HEK293 (cell line): ENCODE measurements at regions not wholly inside any gene's neighbourhood (a gene's known extent, or its start where the extent isn't known, plus 50 kb on each side); places are given as distances from the start of the nearest gene placed in this dataset.

Experiments used
- CTCF ChIA-PET: fragments of 350-600 bp; formaldehyde crosslinking; extraction: SDS; loops from one replicate; lab custom pipeline; 2021; ENCODE audit warnings: antibody characterized with exemption; lab: Yijun Ruan, JAX
- POLR2A ChIA-PET: fragments of 300-600 bp; formaldehyde crosslinking; extraction: SDS; loops from one replicate; lab custom pipeline; 2020; ENCODE audit warnings: antibody characterized with exemption, inconsistent platforms; lab: Yijun Ruan, JAX
- H3K27ac ChIP-seq: fragments of 200-500 bp; sonication (Bioruptor generic); 2 replicates; pipeline ENCODE4 v1.5.1; 2014; ENCODE audit warnings: low read depth, low read length, control low read depth, inconsistent platforms; ENCODE audit errors: extremely low read depth
- H3K36me3 ChIP-seq, 2 experiments: fragments of 200-500 bp in 1 of 2; sonication (Bioruptor generic) in 1 of 2; 1 replicate in 1 of 2; 2 replicates in 1 of 2; pipeline ENCODE4 v1.5.1; 2014 to 2017; ENCODE audit warnings: inconsistent platforms in 2 of 2, low read length in 2 of 2; ENCODE audit not compliant: control insufficient read depth in 2 of 2, insufficient read depth in 1 of 2
- H3K4me1 ChIP-seq: fragments of 200-500 bp; sonication (Bioruptor generic); 2 replicates; pipeline ENCODE4 v1.5.1; 2014; ENCODE audit warnings: mild to moderate bottlenecking, low read length, inconsistent platforms; ENCODE audit not compliant: control insufficient read depth, insufficient read depth
- H3K4me3 ChIP-seq: 2 replicates; pipeline ENCODE4 v1.5.1; 2011; ENCODE audit warnings: low read depth, mild to moderate bottlenecking, control low read depth, low read length, moderate library complexity
- H3K9me3 ChIP-seq: fragments of 200-500 bp; sonication (Bioruptor generic); 2 replicates; pipeline ENCODE4 v1.5.1; 2014; ENCODE audit warnings: low read depth, low read length, inconsistent platforms; ENCODE audit not compliant: control insufficient read depth, insufficient read depth
- BCL6B ChIP-seq: fragments of 450-650 bp; formaldehyde crosslinking; IDR thresholded peaks from 2 replicates; pipeline ENCODE4 v1.5.1; 2017; ENCODE audit warnings: missing biosample characterization, missing genetic modification characterization
- HIC1 ChIP-seq: fragments of 450-650 bp; formaldehyde crosslinking; IDR thresholded peaks from 2 replicates; pipeline ENCODE4 v1.5.1; 2016; ENCODE audit warnings: missing biosample characterization, missing genetic modification characterization
- HOXD13 ChIP-seq: sonication (generic); formaldehyde crosslinking; IDR thresholded peaks from 2 replicates; pipeline ENCODE4 v1.8.0; 2022; ENCODE audit warnings: missing genetic modification reagents, borderline replicate concordance
- KLF16 ChIP-seq: fragments of 450-650 bp; formaldehyde crosslinking; IDR thresholded peaks from 2 replicates; pipeline ENCODE4 v1.5.1; 2017; ENCODE audit warnings: missing biosample characterization, missing genetic modification characterization
- KLF7 ChIP-seq: fragments of 450-650 bp; formaldehyde crosslinking; IDR thresholded peaks from 2 replicates; pipeline ENCODE4 v1.5.1; 2016; ENCODE audit warnings: missing biosample characterization, missing genetic modification characterization, borderline replicate concordance
- MYNN ChIP-seq: fragments of 450-650 bp; formaldehyde crosslinking; IDR thresholded peaks from 2 replicates; pipeline ENCODE4 v1.5.1; 2016; ENCODE audit warnings: missing biosample characterization, missing genetic modification characterization, borderline replicate concordance
- PBX3 ChIP-seq: sonication (generic); formaldehyde crosslinking; IDR thresholded peaks from 2 replicates; pipeline ENCODE4 v1.8.1; 2022; ENCODE audit warnings: mild to moderate bottlenecking, moderate library complexity, missing genetic modification reagents
- SCRT1 ChIP-seq: fragments of 450-650 bp; formaldehyde crosslinking; IDR thresholded peaks from 2 replicates; pipeline ENCODE4 v1.5.1; 2016; ENCODE audit warnings: missing biosample characterization, missing genetic modification characterization, borderline replicate concordance
- TCF7L2 ChIP-seq: IDR thresholded peaks from 2 replicates; pipeline ENCODE4 v1.6.1; 2011; ENCODE audit warnings: low read depth, mild to moderate bottlenecking, inconsistent platforms, low read length, moderate library complexity, borderline replicate concordance
- ZBTB7A ChIP-seq: fragments of 450-650 bp; formaldehyde crosslinking; IDR thresholded peaks from 2 replicates; pipeline ENCODE4 v1.5.1; 2016; ENCODE audit warnings: low read depth, missing biosample characterization, missing genetic modification characterization
- ZNF16 ChIP-seq: fragments of 450-650 bp; formaldehyde crosslinking; IDR thresholded peaks from 2 replicates; pipeline ENCODE4 v1.5.1; 2016; ENCODE audit warnings: low read depth, missing biosample characterization, missing genetic modification characterization
- ZNF350 ChIP-seq: fragments of 450-650 bp; formaldehyde crosslinking; IDR thresholded peaks from 2 replicates; pipeline ENCODE4 v1.5.0; 2017; ENCODE audit warnings: missing biosample characterization, mild to moderate bottlenecking, missing genetic modification characterization
- ZNF366 ChIP-seq: fragments of 450-650 bp; formaldehyde crosslinking; conservative IDR thresholded peaks from 2 replicates; pipeline ENCODE4 v1.5.1; 2016; ENCODE audit warnings: missing biosample characterization, missing genetic modification characterization
- ZNF544 ChIP-seq: fragments of 450-650 bp; formaldehyde crosslinking; IDR thresholded peaks from 2 replicates; pipeline ENCODE4 v1.5.0; 2017; ENCODE audit warnings: missing biosample characterization, missing genetic modification characterization
- ZNF558 ChIP-seq: fragments of 450-650 bp; formaldehyde crosslinking; IDR thresholded peaks from 2 replicates; pipeline ENCODE4 v1.5.1; 2016; ENCODE audit warnings: missing biosample characterization, missing genetic modification characterization
- ZNF624 ChIP-seq: fragments of 450-650 bp; formaldehyde crosslinking; IDR thresholded peaks from 2 replicates; pipeline ENCODE4 v1.5.1; 2017; ENCODE audit warnings: missing biosample characterization, missing genetic modification characterization
- ZNF701 ChIP-seq: fragments of 450-650 bp; formaldehyde crosslinking; IDR thresholded peaks from 2 replicates; pipeline ENCODE4 v1.5.1; 2016; ENCODE audit warnings: missing biosample characterization, missing genetic modification characterization
- ZNF777 ChIP-seq: fragments of 450-650 bp; formaldehyde crosslinking; IDR thresholded peaks from 2 replicates; pipeline ENCODE4 v1.5.1; 2017; ENCODE audit warnings: missing biosample characterization, missing genetic modification characterization, borderline replicate concordance
- ZNF830 ChIP-seq: fragments of 450-650 bp; IDR thresholded peaks from 2 replicates; pipeline ENCODE4 v1.5.0; 2018; ENCODE audit warnings: missing biosample characterization, missing genetic modification characterization, low read depth, mild to moderate bottlenecking, moderate library complexity
- TF ChIP-seq, protein P1 (sequence below): fragments of 450-650 bp; formaldehyde crosslinking; IDR thresholded peaks from 2 replicates; pipeline ENCODE4 v1.5.1; 2016; ENCODE audit warnings: missing biosample characterization, missing genetic modification characterization, borderline replicate concordance
- TF ChIP-seq, protein P2 (sequence below): fragments of 450-650 bp; formaldehyde crosslinking; IDR thresholded peaks from 2 replicates; pipeline ENCODE4 v1.5.1; 2016; ENCODE audit warnings: missing biosample characterization, missing genetic modification characterization

DNA sequence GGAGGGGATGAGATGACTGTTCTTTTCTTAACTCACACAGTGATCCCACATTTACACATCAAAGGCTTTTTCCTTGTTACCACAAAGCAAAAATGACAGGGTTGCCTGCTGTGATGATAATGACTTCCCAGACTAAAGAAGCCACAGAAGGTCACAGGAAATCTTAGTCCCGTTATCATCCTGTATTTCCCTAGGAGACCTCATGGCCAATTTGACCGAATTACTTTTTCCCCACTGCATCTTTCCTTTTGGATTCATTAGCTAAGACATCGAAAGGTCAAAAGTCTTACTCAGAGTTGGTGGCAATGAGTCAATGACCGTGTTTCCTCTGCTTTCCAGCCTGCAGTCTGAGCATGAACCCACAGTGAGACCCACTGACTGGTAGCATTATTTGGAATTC is 130.1 kb upstream of the INHBA start:
- POLR2A ChIA-PET, result no interaction called here
- TF ChIP-seq TCF7L2, result peak; percentile 48; the same call in 1 of the 2 replicates
- TF ChIP-seq ZNF701 (tag by site-specific recombination), result no peak
- CTCF ChIA-PET, result interaction anchor here (0.6 kb wide), 2 partner anchors 9 to 1876 kb away, joined by 3 read pairs; no protein-coding TSS in a partner anchor
- Histone ChIP-seq H3K36me3 (no peaks in the 10 kb centered on the region), H3K4me1 (no peaks in the 10 kb centered on the region), H3K4me3 (no peak overlapping the region), H3K27ac (no peak overlapping the region), H3K9me3 (no peaks in the 10 kb centered on the region)

- TF ChIP-seq, protein P1, sequence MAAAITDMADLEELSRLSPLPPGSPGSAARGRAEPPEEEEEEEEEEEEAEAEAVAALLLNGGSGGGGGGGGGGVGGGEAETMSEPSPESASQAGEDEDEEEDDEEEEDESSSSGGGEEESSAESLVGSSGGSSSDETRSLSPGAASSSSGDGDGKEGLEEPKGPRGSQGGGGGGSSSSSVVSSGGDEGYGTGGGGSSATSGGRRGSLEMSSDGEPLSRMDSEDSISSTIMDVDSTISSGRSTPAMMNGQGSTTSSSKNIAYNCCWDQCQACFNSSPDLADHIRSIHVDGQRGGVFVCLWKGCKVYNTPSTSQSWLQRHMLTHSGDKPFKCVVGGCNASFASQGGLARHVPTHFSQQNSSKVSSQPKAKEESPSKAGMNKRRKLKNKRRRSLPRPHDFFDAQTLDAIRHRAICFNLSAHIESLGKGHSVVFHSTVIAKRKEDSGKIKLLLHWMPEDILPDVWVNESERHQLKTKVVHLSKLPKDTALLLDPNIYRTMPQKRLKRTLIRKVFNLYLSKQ (tag by site-specific recombination), result no peak
- no peak for TF ChIP-seq ZBTB7A (tag by site-specific recombination)
- no peak for TF ChIP-seq ZNF16 (tag by site-specific recombination)
- no peak for TF ChIP-seq ZNF701 (tag by site-specific recombination)
- no peak for TF ChIP-seq BCL6B (tag by site-specific recombination)
- no peak for TF ChIP-seq KLF7 (tag by site-specific recombination)
- no peak for TF ChIP-seq SCRT1 (tag by site-specific recombination)
- TF ChIP-seq ZNF350, result no peak
- TF ChIP-seq KLF16, result no peak
- no peak for TF ChIP-seq PBX3 (CRISPR knock-in tag)
- TF ChIP-seq HIC1, result no peak
- TF ChIP-seq HOXD13 (CRISPR knock-in tag), result no peak
- TF ChIP-seq ZNF558 (tag by site-specific recombination), result no peak
- TF ChIP-seq ZNF544, result no peak
- TF ChIP-seq, protein P2, sequence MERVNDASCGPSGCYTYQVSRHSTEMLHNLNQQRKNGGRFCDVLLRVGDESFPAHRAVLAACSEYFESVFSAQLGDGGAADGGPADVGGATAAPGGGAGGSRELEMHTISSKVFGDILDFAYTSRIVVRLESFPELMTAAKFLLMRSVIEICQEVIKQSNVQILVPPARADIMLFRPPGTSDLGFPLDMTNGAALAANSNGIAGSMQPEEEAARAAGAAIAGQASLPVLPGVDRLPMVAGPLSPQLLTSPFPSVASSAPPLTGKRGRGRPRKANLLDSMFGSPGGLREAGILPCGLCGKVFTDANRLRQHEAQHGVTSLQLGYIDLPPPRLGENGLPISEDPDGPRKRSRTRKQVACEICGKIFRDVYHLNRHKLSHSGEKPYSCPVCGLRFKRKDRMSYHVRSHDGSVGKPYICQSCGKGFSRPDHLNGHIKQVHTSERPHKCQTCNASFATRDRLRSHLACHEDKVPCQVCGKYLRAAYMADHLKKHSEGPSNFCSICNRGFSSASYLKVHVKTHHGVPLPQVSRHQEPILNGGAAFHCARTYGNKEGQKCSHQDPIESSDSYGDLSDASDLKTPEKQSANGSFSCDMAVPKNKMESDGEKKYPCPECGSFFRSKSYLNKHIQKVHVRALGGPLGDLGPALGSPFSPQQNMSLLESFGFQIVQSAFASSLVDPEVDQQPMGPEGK, result no peak
- TF ChIP-seq ZNF624 (tag by site-specific recombination), result no peak
- no peak for TF ChIP-seq ZNF830 (tag by site-specific recombination)
- TF ChIP-seq ZNF366 (tag by site-specific recombination), result no peak
- no peak for TF ChIP-seq MYNN (tag by site-specific recombination)
- TF ChIP-seq ZNF777 (tag by site-specific recombination), result no peak
- CTCF ChIA-PET, result no interaction called here
- no peaks in the 10 kb centered on the region for H3K36me3 ChIP-seq
- POLR2A ChIA-PET, result no interaction called here
- H3K4me1 ChIP-seq, result no peaks in the 10 kb centered on the region; the same call in 1 of the 2 replicates
- no peak overlapping the region for H3K27ac ChIP-seq
- no peak overlapping the region for H3K4me3 ChIP-seq
- no peaks in the 10 kb centered on the region for H3K9me3 ChIP-seq
Observed at GRCh38 chr7:41830271-41830670, 127.4 kb upstream of the INHBA start.
